HepG2 (cell line): ENCODE measurements at regions not wholly inside any gene's neighbourhood (a gene's known extent, or its start where the extent isn't known, plus 50 kb on each side); places are given as distances from the start of the nearest gene placed in this dataset.

Source experiments
- ATAC-seq: fragments of 200-7000 bp; cut with Tn5 transposase; 3 replicates; pipeline ENCODE4 v1.9.1; 2020; ENCODE audit warnings: mild to moderate bottlenecking, moderate library complexity
- BruUV-seq: library from RNA; stranded (reverse); fragments of 400-500 nt; replicated peaks from 2 replicates; lab custom pipeline; 2021; lab: Mats Ljungman, UMichigan
- CTCF ChIA-PET: fragments of 300-600 bp; formaldehyde crosslinking; extraction: SDS; loops from one replicate; lab custom pipeline; 2021; ENCODE audit warnings: low total read pairs, inconsistent platforms, low intra/inter-chr PET ratio; lab: Yijun Ruan, JAX
- POLR2A ChIA-PET: fragments of 350-600 bp; sonication (Branson Sonifier 250); formaldehyde crosslinking; loops from one replicate; lab custom pipeline; 2020; ENCODE audit warnings: antibody characterized with exemption, inconsistent platforms; lab: Yijun Ruan, JAX
- DNase-seq: peaks from one replicate; pipeline ENCODE4 v3.0.0-alpha.2; 2015; ENCODE audit warnings: low spot score
- FAIRE-seq: peaks from 3 replicates; lab custom pipeline; 2011; peaks lifted over from hg19 to GRCh38; lab: Jason Lieb, UNC
- H2AFZ ChIP-seq: one replicate; pipeline ENCODE4 v1.6.1; 2011; ENCODE audit warnings: low read length, inconsistent platforms
- H3K27ac ChIP-seq: fragments of 300-600 bp; 3 replicates; pipeline ENCODE4 v1.8.0; 2011; ENCODE audit warnings: mixed run types, mild to moderate bottlenecking, mixed read lengths, low read length, inconsistent platforms; ENCODE audit not compliant: insufficient read depth; ENCODE audit errors: extremely low read length
- H3K27me3 ChIP-seq, 2 experiments: fragments of 200-600 bp in 1 of 2; 2 replicates in 1 of 2; 3 replicates in 1 of 2; pipeline versions ENCODE4 v1.6.0 to v1.8.0; 2011; ENCODE audit warnings: low read length in 2 of 2, mild to moderate bottlenecking in 2 of 2, moderate library complexity in 2 of 2, inconsistent platforms in 1 of 2; ENCODE audit not compliant: insufficient read depth in 2 of 2, control insufficient read depth in 1 of 2
- H3K36me3 ChIP-seq, 2 experiments: fragments of 200-600 bp in 1 of 2; replicated peaks in 1 of 2; 2 replicates in 1 of 2; 3 replicates in 1 of 2; pipeline versions ENCODE4 v1.5.1 to v1.8.0; 2011; ENCODE audit warnings: low read length in 2 of 2, inconsistent platforms in 1 of 2; ENCODE audit not compliant: insufficient read depth in 2 of 2, control insufficient read depth in 1 of 2
- H3K4me1 ChIP-seq: 2 replicates; pipeline ENCODE4 v1.5.1; 2012; ENCODE audit warnings: low read length, inconsistent platforms; ENCODE audit not compliant: insufficient read depth
- H3K4me2 ChIP-seq: 2 replicates; pipeline ENCODE4 v1.6.0; 2011; ENCODE audit warnings: low read depth, low read length, inconsistent platforms
- H3K4me3 ChIP-seq, 3 experiments: fragments of 200-600 bp in 1 of 3; sonication (generic), shearing (Covaris generic) in 1 of 3; replicated peaks in 1 of 3; 2 replicates each; pipeline ENCODE4 v1.5.1; 2011 to 2016; ENCODE audit warnings: low read length in 3 of 3, inconsistent platforms in 2 of 3, low read depth in 2 of 3, mild to moderate bottlenecking in 2 of 3, control low read depth in 1 of 3, mixed read lengths in 1 of 3; ENCODE audit not compliant: insufficient read depth in 1 of 3
- H3K79me2 ChIP-seq: one replicate; pipeline ENCODE4 v1.6.1; 2011; ENCODE audit warnings: low read length, inconsistent platforms; ENCODE audit not compliant: insufficient read depth
- H3K9ac ChIP-seq: 2 replicates; pipeline ENCODE4 v1.6.0; 2011; ENCODE audit warnings: mild to moderate bottlenecking, low read depth, low read length, inconsistent platforms; ENCODE audit not compliant: insufficient read depth
- H3K9me3 ChIP-seq: 2 replicates; pipeline ENCODE4 v1.5.1; 2012; ENCODE audit warnings: mild to moderate bottlenecking, low read length
- H4K20me1 ChIP-seq: 2 replicates; pipeline ENCODE4 v1.6.0; 2011; ENCODE audit warnings: inconsistent platforms, mild to moderate bottlenecking, low read length, moderate library complexity; ENCODE audit not compliant: insufficient read depth
- GLI4 ChIP-seq: sonication (generic); formaldehyde crosslinking; IDR thresholded peaks from 2 replicates; pipeline ENCODE4 v1.5.1; 2020; ENCODE audit warnings: missing genetic modification reagents, mild to moderate bottlenecking, moderate library complexity, borderline replicate concordance
- MXD4 ChIP-seq: IDR thresholded peaks from 2 replicates; pipeline ENCODE4 v1.6.1; 2016; ENCODE audit warnings: mild to moderate bottlenecking, missing biosample characterization, missing genetic modification reagents
- NONO ChIP-seq, 2 experiments: fragments of 450-650 bp in 1 of 2; sonication (generic) in 1 of 2; formaldehyde crosslinking in 1 of 2; IDR thresholded peaks in 1 of 2; conservative IDR thresholded peaks in 1 of 2; 2 replicates each; pipeline versions ENCODE4 v1.6.1 to v1.8.0; 2017 to 2022; ENCODE audit warnings: mild to moderate bottlenecking in 1 of 2, missing genetic modification reagents in 1 of 2, moderate library complexity in 1 of 2
- WGBS: methylation state at CpG from one replicate; pipeline ENCODE4 v1.1.6; 2017; ENCODE audit warnings: low lambda C conversion rate; 5-methylcytosine and 5-hydroxymethylcytosine counted together
- in situ Hi-C: cut with HindIII; loops from 2 replicates; pipeline ENCODE4 v1.10.0; 2017; ENCODE audit warnings: low pct_unique_long_range_greater_than_20kb; ENCODE audit not compliant: extremely low pct_ligation_motif_present
- intact Hi-C: fragments of 100-400 bp; cut with micrococcal nuclease; formaldehyde crosslinking; loops from one replicate; pipeline ENCODE4 v1.10.0; 2022; ENCODE audit not compliant: unreplicated experiment
- TF ChIP-seq, protein P1 (sequence below): fragments of 450-650 bp; IDR thresholded peaks from 2 replicates; pipeline ENCODE4 v1.6.1; 2016
- TF ChIP-seq, protein P2 (sequence below): sonication (generic); formaldehyde crosslinking; IDR thresholded peaks from 2 replicates; pipeline ENCODE4 v1.5.1; 2020; ENCODE audit warnings: mild to moderate bottlenecking, missing genetic modification reagents, moderate library complexity

DNA sequence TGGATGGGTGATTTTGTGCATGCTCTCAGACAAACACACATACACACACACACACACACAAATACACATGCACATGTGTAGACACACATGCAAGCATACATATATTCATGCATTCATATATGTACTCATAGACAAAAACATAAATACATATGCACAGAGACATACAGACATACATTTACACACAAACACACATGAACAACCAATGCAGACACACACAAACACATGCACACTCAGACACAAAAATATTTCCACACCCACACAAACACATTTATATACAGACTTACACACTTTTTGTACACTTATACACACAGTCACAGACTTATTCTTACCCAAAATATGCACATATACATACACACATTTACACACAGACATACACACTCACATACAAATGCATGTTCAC lies 94.9 kb upstream of the NKX2-2 start:
- H3K4me3 ChIP-seq = no peak overlapping the region
- H4K20me1 ChIP-seq = no peaks in the 10 kb centered on the region
- no peak overlapping the region for H3K4me2 ChIP-seq
- no peaks in the 10 kb centered on the region for H3K36me3 ChIP-seq
- in situ Hi-C loops (no loop called here), intact Hi-C loops (no loop called here)
- ChIA-PET POLR2A (no interaction called here), CTCF (no interaction called here)
- H3K27ac ChIP-seq = no peak overlapping the region
- FAIRE-seq = no peak
- no peak overlapping the region for H2AFZ ChIP-seq
- no peaks in the 10 kb centered on the region for H3K9me3 ChIP-seq
- no peak overlapping the region for H3K9ac ChIP-seq
- ATAC-seq = no peak
- H3K4me1 ChIP-seq = no peaks in the 10 kb centered on the region
- BruUV-seq = no TSS peak
- no peaks in the 10 kb centered on the region for H3K79me2 ChIP-seq
- TF ChIP-seq MXD4 (CRISPR knock-in tag) (no peak), NONO (IDR thresholded peaks at IDR 0.05) (0 out of 2 replicates have a peak, but pooled peaks have one; percentile 68), NONO (CRISPR knock-in tag; conservative IDR thresholded peaks at IDR 0.05) (no peak)
- TF ChIP-seq, protein P1, sequence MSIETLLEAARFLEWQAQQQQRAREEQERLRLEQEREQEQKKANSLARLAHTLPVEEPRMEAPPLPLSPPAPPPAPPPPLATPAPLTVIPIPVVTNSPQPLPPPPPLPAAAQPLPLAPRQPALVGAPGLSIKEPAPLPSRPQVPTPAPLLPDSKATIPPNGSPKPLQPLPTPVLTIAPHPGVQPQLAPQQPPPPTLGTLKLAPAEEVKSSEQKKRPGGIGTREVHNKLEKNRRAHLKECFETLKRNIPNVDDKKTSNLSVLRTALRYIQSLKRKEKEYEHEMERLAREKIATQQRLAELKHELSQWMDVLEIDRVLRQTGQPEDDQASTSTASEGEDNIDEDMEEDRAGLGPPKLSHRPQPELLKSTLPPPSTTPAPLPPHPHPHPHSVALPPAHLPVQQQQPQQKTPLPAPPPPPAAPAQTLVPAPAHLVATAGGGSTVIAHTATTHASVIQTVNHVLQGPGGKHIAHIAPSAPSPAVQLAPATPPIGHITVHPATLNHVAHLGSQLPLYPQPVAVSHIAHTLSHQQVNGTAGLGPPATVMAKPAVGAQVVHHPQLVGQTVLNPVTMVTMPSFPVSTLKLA = peak; percentile 80
- H3K27me3 ChIP-seq = peaks cover 0 to 17% of the 10 kb centered on the region in 2 experiments; a peak in 3 of 5 replicates
- DNase-seq = no peak

DNA sequence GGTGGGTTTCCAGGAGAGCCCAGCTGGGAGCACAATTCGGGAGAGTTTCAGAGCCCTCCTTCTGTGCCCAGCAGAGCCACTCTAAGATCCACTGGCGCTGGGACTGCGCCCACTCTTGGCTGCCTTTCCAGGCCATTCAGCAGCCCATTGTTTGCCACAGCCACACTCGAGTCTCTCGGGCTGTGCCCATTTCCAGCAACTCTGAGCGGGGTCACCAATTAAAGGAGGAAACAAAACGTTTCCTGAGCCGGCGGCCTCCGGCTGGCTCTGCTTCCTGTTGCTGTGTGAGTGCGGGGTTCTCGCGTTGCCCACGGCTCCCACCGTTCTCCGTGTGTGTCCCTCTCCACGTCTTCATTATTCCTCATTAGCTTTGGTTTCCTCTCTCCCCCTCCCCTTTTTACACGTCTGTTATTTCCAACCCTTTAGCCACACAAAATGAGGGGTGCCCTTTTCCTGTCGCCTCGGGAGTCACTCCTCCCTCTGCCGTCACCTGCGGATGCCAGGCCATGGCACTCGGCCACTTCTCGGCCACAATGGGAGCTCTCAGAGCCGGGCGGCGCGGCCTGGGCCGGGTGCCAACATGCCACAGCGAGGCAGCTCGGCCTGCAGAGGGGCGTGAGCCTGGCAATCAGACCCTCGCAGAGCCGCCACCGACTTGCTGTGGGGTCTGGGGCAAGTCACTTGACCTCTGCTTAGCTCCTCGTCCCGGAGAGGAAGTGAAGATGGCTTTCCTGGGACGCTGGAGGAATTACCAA lies 94.3 kb upstream of the NKX2-2 start:
- ChIA-PET POLR2A (no interaction called here), CTCF (no interaction called here)
- Histone ChIP-seq H3K27me3 (peaks cover 0 to 17% of the 10 kb centered on the region in 2 experiments; a peak in 3 of 5 replicates), H3K9ac (no peak overlapping the region), H3K9me3 (no peaks in the 10 kb centered on the region), H4K20me1 (no peaks in the 10 kb centered on the region), H3K4me3 (no peak overlapping the region)
- in situ Hi-C loops = no loop called here
- BruUV-seq = no TSS peak
- DNase-seq = no peak
- ATAC-seq = no peak
- intact Hi-C loops = no loop called here
- TF ChIP-seq, protein P2, sequence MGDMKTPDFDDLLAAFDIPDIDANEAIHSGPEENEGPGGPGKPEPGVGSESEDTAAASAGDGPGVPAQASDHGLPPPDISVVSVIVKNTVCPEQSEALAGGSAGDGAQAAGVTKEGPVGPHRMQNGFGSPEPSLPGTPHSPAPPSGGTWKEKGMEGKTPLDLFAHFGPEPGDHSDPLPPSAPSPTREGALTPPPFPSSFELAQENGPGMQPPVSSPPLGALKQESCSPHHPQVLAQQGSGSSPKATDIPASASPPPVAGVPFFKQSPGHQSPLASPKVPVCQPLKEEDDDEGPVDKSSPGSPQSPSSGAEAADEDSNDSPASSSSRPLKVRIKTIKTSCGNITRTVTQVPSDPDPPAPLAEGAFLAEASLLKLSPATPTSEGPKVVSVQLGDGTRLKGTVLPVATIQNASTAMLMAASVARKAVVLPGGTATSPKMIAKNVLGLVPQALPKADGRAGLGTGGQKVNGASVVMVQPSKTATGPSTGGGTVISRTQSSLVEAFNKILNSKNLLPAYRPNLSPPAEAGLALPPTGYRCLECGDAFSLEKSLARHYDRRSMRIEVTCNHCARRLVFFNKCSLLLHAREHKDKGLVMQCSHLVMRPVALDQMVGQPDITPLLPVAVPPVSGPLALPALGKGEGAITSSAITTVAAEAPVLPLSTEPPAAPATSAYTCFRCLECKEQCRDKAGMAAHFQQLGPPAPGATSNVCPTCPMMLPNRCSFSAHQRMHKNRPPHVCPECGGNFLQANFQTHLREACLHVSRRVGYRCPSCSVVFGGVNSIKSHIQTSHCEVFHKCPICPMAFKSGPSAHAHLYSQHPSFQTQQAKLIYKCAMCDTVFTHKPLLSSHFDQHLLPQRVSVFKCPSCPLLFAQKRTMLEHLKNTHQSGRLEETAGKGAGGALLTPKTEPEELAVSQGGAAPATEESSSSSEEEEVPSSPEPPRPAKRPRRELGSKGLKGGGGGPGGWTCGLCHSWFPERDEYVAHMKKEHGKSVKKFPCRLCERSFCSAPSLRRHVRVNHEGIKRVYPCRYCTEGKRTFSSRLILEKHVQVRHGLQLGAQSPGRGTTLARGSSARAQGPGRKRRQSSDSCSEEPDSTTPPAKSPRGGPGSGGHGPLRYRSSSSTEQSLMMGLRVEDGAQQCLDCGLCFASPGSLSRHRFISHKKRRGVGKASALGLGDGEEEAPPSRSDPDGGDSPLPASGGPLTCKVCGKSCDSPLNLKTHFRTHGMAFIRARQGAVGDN (CRISPR knock-in tag) = 0 out of 2 replicates have a peak, but pooled peaks have one; percentile 10
- no peak for TF ChIP-seq GLI4 (CRISPR knock-in tag)
- TF ChIP-seq, all 625 proteins: peak for 1
- Histone ChIP-seq H3K27ac (no peak overlapping the region), H3K36me3 (no peaks in the 10 kb centered on the region), H2AFZ (no peak overlapping the region), H3K79me2 (no peaks in the 10 kb centered on the region), H3K4me1 (no peaks in the 10 kb centered on the region), H3K4me2 (no peak overlapping the region)
- no peak for FAIRE-seq
- WGBS = 36% methylated on average over 34 of the region's 38 CpGs
